GM18951 (cell line): ENCODE measurements at regions not wholly inside any gene's neighbourhood (a gene's known extent, or its start where the extent isn't known, plus 50 kb on each side); places are given as distances from the start of the nearest gene placed in this dataset.

ENCODE experiments used
- POLR2A ChIP-seq: IDR thresholded peaks from 4 replicates; pipeline ENCODE4 v1.6.1; 2011; ENCODE audit warnings: mild to moderate bottlenecking; ENCODE audit not compliant: insufficient read length, insufficient read depth; ENCODE audit errors: extremely low read depth
- in situ Hi-C: fragments of 300-500 bp; cut with MboI; formaldehyde crosslinking; loops from one replicate; pipeline ENCODE4 v1.12.0; 2022; ENCODE audit warnings: low sequenced_read_pairs, mixed read lengths, inconsistent platforms; ENCODE audit not compliant: unreplicated experiment

GRCh38 chr9:1216532-1216931, 166.4 kb downstream of the DMRT2 start:
- in situ Hi-C loops: no loop called here
- no peak for TF ChIP-seq POLR2A

- in situ Hi-C loops: no loop called here
- TF ChIP-seq POLR2A: no peak
Observed at GRCh38 chr9:1217076-1217475, 166.9 kb downstream of the DMRT2 start.

- in situ Hi-C loops: no loop called here
Observed at GRCh38 chr9:1219284-1219683, 169.1 kb downstream of the DMRT2 start.

GRCh38 chr9:1221298-1221697, 171.1 kb downstream of the DMRT2 start:
- in situ Hi-C loops: no loop called here
- no peak for TF ChIP-seq POLR2A

More at GRCh38 chr9:1219284-1219683, 169.1 kb downstream of the DMRT2 start:
- no peak for TF ChIP-seq POLR2A

- in situ Hi-C loops: no loop called here
- TF ChIP-seq POLR2A: no peak
Observed at GRCh38 chr9:1222511-1222910, 172.4 kb downstream of the DMRT2 start.

- in situ Hi-C loops: no loop called here
- TF ChIP-seq POLR2A: no peak
Observed at GRCh38 chr9:1231998-1232919, 182.1 kb downstream of the DMRT2 start.

- in situ Hi-C loops: no loop called here
- no peak for TF ChIP-seq POLR2A
Observed at GRCh38 chr9:1233568-1233967, 183.4 kb downstream of the DMRT2 start.

GRCh38 chr9:1235650-1236049, 185.5 kb downstream of the DMRT2 start:
- in situ Hi-C loops: no loop called here
- TF ChIP-seq POLR2A: no peak

GRCh38 chr9:1236061-1236460, 185.9 kb downstream of the DMRT2 start:
- no peak for TF ChIP-seq POLR2A
- in situ Hi-C loops: no loop called here

GRCh38 chr9:1238407-1238806, 188.2 kb downstream of the DMRT2 start:
- in situ Hi-C loops: no loop called here
- no peak for TF ChIP-seq POLR2A

- no peak for TF ChIP-seq POLR2A
- in situ Hi-C loops: no loop called here
Observed at GRCh38 chr9:1248743-1249142, 198.6 kb downstream of the DMRT2 start.

- in situ Hi-C loops: no loop called here
- TF ChIP-seq POLR2A: no peak
Observed at GRCh38 chr9:1253064-1253979, 203.2 kb downstream of the DMRT2 start.

GRCh38 chr9:1254071-1254470, 203.9 kb downstream of the DMRT2 start:
- in situ Hi-C loops: no loop called here
- no peak for TF ChIP-seq POLR2A
